ENCODE measurements at regions not wholly inside any gene's neighbourhood (a gene's known extent, or its start where the extent isn't known, plus 50 kb on each side); places are given as distances from the start of the nearest gene placed in this dataset.

DNA sequence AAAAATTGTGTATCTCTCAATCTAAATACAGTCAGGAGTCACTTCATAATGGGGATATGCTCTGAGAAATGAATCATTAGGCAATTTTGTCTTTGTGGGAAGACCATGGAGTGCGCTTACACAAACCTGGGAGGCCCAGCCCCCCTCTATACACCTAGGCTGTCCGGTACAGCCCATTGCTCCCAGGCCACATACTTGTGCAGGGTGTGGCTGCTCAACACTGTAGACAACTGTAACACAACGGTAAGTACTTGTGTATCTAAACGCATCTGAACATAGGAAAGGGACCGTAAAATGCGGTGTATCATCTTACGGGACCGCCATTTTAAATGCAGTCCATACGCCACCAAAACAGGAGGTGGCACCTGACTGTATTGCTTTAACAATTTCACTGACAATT is 58.0 kb upstream of the FRMD1 start:
- 92 to 93% methylated on average over 9 of the region's 9 CpGs for WGBS, 2 donors
- no peaks in the 10 kb centered on the region for H3K27me3 ChIP-seq
- no peak overlapping the region for H3K4me3 ChIP-seq (replicated peaks in 1 of 3)
- intact Hi-C loops (cut with DNase I), result no loop called here
- no peak overlapping the region for H3K27ac ChIP-seq
- no peak for DNase-seq
- H3K36me3 ChIP-seq, result no peaks in the 10 kb centered on the region
- TF ChIP-seq POLR2A (IDR thresholded peaks at IDR 0.05), result no peak
- TF ChIP-seq, protein P1, sequence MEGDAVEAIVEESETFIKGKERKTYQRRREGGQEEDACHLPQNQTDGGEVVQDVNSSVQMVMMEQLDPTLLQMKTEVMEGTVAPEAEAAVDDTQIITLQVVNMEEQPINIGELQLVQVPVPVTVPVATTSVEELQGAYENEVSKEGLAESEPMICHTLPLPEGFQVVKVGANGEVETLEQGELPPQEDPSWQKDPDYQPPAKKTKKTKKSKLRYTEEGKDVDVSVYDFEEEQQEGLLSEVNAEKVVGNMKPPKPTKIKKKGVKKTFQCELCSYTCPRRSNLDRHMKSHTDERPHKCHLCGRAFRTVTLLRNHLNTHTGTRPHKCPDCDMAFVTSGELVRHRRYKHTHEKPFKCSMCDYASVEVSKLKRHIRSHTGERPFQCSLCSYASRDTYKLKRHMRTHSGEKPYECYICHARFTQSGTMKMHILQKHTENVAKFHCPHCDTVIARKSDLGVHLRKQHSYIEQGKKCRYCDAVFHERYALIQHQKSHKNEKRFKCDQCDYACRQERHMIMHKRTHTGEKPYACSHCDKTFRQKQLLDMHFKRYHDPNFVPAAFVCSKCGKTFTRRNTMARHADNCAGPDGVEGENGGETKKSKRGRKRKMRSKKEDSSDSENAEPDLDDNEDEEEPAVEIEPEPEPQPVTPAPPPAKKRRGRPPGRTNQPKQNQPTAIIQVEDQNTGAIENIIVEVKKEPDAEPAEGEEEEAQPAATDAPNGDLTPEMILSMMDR (IDR thresholded peaks at IDR 0.05), result no peak
- no peaks in the 10 kb centered on the region for H3K9me3 ChIP-seq
- H3K4me1 ChIP-seq, result no peaks in the 10 kb centered on the region

- H3K9me3 ChIP-seq, result no peaks in the 10 kb centered on the region
- DNase-seq, result no peak
- H3K27me3 ChIP-seq, result no peaks in the 10 kb centered on the region
- no peak overlapping the region for H3K27ac ChIP-seq
- 89 to 93% methylated on average over 5 of the region's 5 CpGs for WGBS, 2 donors
- TF ChIP-seq POLR2A (IDR thresholded peaks at IDR 0.05), result no peak
- TF ChIP-seq, protein P1 (IDR thresholded peaks at IDR 0.05), result no peak
- intact Hi-C loops (cut with DNase I), result no loop called here
- no peaks in the 10 kb centered on the region for H3K36me3 ChIP-seq
- no peak overlapping the region for H3K4me3 ChIP-seq (replicated peaks in 1 of 3)
- no peaks in the 10 kb centered on the region for H3K4me1 ChIP-seq
These were observed 57.6 kb upstream of the FRMD1 start for GRCh38 chr6:168136622-168137021.

DNA sequence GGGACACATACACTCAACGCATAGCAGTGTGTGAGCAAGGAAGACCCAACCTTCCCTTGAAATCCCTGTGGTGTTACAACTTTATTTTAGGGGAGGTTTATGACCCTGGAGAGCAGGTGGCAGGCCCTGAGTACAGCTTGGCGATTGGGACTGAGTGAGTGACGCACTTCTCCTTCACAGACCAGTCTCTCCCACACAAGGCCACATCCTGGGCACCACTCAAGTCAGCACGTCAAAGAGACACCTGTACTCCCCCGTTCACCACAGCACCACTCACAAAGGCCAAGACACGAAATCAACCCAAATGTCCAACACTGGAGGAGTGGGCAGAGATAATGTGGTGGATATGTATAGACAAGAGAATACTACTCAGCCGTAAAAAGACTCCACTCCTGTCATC is 57.0 kb upstream of the FRMD1 start:
- H3K4me1 ChIP-seq, result no peaks in the 10 kb centered on the region
- no peak overlapping the region for H3K27ac ChIP-seq
- H3K9me3 ChIP-seq, result no peaks in the 10 kb centered on the region
- H3K27me3 ChIP-seq, result no peaks in the 10 kb centered on the region
- H3K4me3 ChIP-seq (replicated peaks in 1 of 3), result no peak overlapping the region
- no peaks in the 10 kb centered on the region for H3K36me3 ChIP-seq
- WGBS, 2 donors, result 91 to 94% methylated on average over 7 of the region's 7 CpGs
- no peak for DNase-seq
- intact Hi-C loops (cut with DNase I), result no loop called here
- TF ChIP-seq, protein P1 (IDR thresholded peaks at IDR 0.05), result no peak
- no peak for TF ChIP-seq POLR2A (IDR thresholded peaks at IDR 0.05)

- TF ChIP-seq, protein P1 (IDR thresholded peaks at IDR 0.05), result no peak
- TF ChIP-seq POLR2A (IDR thresholded peaks at IDR 0.05), result no peak
These were observed 55.7 kb upstream of the FRMD1 start for GRCh38 chr6:168134560-168135201.

DNA sequence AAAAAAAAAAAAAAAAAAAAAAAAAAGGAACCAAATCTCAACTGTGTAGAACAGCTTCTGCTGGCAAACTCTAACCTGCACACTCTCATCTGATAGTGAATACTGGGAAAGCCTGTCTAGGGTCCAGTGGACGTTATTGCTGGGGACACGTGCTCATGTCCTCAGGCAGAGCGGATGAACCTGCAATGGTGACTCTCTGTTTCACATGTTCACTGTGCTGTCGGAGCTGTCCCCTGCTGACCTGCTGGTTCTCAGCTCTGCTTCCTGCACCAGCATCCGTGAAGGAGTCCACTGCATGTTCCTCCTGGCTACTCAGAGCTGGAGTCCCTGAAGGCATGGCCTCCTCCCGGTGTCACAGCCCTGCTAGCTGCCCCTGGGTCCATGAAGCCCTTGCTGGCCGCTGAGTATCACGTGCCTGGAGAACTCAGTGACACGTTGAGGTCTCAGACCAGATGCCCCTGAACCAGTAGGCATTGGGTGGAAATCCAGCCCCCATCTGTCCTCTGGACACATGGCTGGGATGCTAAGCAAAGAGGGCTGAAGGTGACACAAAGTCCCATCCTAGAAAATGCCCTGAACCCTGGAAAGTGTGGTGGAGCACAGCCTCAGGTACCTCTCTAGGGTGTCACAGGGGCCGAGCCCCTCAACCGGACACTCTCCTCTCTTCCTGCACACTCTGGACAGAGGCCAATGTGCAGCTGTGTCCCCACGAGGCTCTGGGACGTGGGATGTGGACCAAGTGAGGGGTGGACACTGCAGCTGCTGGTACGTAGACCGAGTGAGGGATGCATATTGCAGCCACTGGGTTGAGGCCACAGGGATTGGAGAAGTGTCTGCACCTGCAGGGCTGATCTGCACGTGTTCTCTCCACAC is 54.9 kb upstream of the FRMD1 start:
- H3K27ac ChIP-seq, result no peak overlapping the region
- DNase-seq, result no peak
- no peaks in the 10 kb centered on the region for H3K27me3 ChIP-seq
- TF ChIP-seq, protein P1 (IDR thresholded peaks at IDR 0.05), result no peak
- TF ChIP-seq POLR2A (IDR thresholded peaks at IDR 0.05), result no peak
- H3K4me3 ChIP-seq (replicated peaks in 1 of 3), result no peak overlapping the region
- no peaks in the 10 kb centered on the region for H3K4me1 ChIP-seq
- intact Hi-C loops (cut with DNase I), result no loop called here
- no peaks in the 10 kb centered on the region for H3K9me3 ChIP-seq
- H3K36me3 ChIP-seq, result no peaks in the 10 kb centered on the region
- 66 to 80% methylated on average over 7 to 16 of the region's 16 CpGs for WGBS, 2 donors

More at GRCh38 chr6:168134560-168135201, 55.7 kb upstream of the FRMD1 start:
- no peak for DNase-seq
- H3K36me3 ChIP-seq, result no peaks in the 10 kb centered on the region
- no peaks in the 10 kb centered on the region for H3K9me3 ChIP-seq
- no peak overlapping the region for H3K4me3 ChIP-seq (replicated peaks in 1 of 3)
- intact Hi-C loops (cut with DNase I), result no loop called here
- WGBS, 2 donors, result 89 to 91% methylated on average over 16 of the region's 16 CpGs
- H3K4me1 ChIP-seq, result no peaks in the 10 kb centered on the region
- H3K27me3 ChIP-seq, result no peaks in the 10 kb centered on the region
- no peak overlapping the region for H3K27ac ChIP-seq
